ENCODE measurements at regions not wholly inside any gene's neighbourhood (a gene's known extent, or its start where the extent isn't known, plus 50 kb on each side); places are given as distances from the start of the nearest gene placed in this dataset.

GRCh38 chr3:188940573-188940932 lies 231.2 kb upstream of the TPRG1 start:
- DNase-seq (ENCODE audit: low spot score) = no peak

GRCh38 chr3:188941103-188941502 lies 230.7 kb upstream of the TPRG1 start:
- DNase-seq (ENCODE audit: low spot score) = no peak

DNA sequence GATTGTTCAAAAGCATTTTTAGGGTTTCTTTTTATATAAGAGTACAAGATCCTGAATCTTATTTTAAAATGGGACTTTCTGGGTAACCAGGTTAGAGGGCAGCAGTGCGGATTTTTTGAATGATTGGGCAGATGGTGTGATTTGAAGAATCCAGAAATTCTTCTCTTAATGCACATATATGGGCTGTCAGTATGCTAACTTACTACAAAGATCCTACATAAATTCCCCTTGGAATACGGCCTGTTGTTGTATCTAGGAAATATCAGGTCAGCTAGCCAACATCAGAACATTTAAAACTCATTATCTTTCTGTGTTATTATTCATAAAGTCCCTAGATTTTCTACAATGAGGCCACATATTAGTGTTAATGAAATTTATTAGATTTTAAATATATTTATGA lies 229.6 kb upstream of the TPRG1 start:
- DNase-seq (ENCODE audit: low spot score) = no peak

DNA sequence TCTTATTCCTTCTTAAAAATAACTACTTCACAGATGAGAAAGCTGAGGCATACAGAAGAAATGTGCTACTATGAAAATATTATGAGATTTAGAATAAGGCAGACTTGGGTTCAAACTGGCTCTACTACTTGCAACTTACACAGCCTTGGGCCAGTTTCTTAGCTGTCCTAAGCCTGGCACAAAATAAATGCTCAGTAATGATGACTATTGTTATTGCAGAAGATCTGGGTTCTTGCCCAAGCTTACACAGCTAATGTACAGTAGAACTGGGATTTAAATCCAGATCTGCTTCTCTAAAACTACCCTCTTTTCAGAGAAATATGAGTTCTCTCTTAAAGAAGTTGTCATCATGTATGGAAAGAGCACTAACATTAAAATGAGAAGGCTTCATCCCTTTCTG lies 228.2 kb upstream of the TPRG1 start:
- DNase-seq (ENCODE audit: low spot score) = no peak

DNA sequence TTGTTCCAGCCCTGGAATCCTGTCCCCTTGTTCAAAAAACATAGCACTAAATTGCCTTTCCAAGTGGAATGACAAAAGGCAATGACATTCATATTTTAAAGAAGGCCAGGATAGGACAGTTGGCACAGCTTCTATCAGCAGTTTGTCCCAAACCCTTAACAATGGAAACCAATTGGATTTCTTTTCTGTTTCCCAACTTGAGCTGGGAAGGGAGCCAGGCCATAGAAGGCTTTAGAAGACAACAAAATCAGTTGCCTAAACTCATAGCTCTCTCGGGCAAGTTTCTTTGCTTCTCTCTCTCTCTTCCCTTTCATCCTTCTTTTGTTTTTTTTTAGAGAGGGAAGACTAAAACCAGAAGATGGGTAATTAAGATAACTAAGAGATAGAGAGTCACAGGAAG lies 227.7 kb upstream of the TPRG1 start:
- no peak for DNase-seq (ENCODE audit: low spot score)

DNA sequence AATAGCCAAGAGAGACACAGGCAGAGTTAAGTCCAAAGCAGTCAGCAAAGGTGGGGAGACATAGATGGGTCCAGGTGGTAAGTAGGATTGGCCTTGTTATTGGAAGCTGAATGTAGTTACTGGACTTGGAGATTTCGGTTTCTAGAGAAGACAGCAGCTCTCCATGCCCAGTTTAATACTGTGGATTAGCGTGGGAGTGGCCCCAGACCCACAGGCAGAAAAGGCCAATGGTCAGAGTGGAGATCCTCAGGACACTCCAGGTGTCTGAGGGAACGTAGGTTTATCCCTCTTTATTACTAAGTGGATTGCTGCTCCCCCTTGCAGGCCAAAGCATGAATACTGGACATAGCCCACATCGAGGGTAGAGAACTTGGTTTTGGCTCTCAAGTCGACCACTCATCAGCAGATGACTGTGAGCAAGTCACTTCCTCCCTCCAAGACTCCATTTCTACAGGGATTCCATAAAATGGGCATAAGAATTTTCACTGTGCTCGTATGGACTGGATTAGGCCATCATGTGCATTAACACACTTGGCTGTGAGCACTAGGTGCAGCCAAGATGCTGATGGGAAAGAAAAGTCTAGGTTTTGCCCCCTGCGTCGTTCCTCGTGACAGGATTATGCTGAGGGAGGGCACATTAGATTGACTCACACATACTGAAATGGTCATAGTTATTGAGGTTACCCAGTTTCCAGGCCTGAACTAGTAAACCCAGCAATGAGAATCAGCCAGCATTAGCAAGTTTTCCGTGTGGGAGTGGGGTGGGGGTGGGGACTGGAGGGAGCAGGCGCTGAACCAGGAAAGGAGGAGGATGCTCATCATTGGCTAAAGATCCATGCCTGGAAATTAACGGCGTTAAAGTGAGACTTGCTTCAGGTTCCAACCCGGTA lies 225.2 kb upstream of the TPRG1 start:
- no peak for DNase-seq (ENCODE audit: low spot score)

- DNase-seq (ENCODE audit: low spot score) = peak; percentile 90
These were observed 224.1 kb upstream of the TPRG1 start for GRCh38 chr3:188947401-188948280.

GRCh38 chr3:188948281-188948996 lies 223.3 kb upstream of the TPRG1 start:
- DNase-seq (ENCODE audit: low spot score) = peak; percentile 41

GRCh38 chr3:188948997-188949389 lies 222.8 kb upstream of the TPRG1 start:
- no peak for DNase-seq (ENCODE audit: low spot score)

DNA sequence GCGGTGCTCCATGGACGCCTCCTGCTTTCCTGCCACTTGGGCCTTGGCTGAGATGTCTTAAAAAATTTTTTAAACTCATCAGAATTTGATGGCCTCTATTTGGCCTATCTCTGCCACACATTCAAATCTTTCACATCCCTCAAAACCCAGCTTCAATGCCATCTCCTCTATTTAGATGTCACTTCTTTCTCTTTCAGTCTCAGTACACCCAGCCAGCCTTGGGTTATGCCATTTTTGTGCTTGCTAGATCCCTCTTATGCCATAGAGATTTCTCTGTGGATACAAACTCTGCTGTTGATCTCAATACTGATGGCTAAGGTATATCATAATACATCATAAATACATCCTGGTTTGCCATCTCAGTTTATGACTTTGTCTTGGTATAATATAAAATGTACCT lies 222.3 kb upstream of the TPRG1 start:
- no peak for DNase-seq (ENCODE audit: low spot score)

DNA sequence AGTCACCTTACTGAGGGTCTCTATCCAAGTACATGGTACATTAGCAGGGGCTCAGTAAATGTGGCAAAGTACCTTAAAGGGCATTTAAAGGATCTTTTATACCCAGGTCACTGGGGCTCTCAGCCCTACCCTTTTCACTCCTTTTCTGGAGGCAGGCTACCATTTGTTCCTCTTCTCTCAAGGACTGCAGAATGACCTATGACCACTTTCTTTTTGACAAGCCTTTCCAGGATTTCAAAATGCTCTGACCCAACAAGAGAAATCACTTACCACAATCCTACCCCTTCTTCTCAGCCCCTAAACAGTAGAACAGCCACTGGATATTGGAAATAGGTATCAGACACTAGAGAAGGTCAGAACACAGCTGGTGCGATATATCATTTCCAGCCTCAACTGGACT lies 221.8 kb upstream of the TPRG1 start:
- no peak for DNase-seq (ENCODE audit: low spot score)

DNA sequence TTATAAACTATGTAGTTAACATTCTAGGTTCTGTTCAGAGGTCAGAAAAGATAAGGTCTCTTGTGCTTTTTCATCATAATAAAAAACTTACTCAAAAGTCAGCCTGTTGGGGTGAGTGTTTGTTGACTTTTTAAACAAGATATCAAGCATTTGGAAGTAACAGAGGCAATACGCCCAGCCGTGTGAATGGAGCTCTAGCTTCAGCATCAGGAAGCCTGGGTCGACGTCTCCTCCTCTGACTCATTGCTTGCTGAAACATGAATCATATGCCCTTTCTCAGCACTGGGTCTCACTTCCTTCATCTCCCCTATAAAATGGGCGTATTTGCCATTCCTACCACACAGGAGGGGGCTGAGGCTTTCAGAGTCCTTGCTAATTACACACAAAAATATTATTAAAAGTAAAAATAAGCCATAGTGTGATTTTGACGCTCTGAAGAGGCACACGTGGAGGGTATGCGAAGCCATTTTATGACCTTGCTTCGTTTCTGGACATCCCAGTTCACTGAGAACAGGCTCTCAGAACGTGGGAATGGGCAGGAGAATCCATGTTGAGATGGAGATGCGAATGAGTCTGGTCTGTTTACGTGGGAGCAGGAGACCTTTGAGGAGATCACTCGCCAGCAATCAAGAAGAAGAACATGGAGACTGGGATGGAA lies 220.8 kb upstream of the TPRG1 start:
- DNase-seq (ENCODE audit: low spot score) = peak; percentile 31

GRCh38 chr3:188951734-188952133 lies 220.0 kb upstream of the TPRG1 start:
- no peak for DNase-seq (ENCODE audit: low spot score)

DNA sequence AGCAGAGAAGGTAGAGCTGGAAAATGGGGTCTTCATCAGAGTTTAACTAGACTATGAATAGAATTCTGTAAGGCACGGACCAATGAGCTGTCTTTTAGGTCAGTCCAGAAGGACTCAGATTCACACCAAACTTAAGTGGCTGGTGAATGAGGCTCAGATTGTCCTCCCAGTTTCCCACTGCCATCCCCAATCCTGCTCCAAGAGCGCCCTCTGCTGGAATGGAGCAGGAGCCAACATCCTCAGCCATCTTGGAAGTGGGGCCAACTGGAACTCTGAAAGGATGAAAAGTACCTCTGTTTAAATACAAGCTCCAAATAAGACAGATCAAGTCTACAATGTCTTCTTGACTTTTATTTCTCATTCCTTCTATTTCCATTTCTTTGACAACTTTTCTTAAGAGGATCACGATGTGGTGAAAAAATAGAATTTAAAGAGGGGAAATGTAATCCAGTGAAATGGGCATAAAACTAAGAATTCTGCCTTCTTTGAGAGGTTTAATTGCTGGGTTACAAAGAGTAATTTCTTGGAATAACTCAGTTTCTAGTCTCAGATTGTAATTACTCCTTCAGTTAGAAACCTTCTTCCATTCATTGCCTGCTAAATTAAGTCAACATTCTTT lies 217.1 kb upstream of the TPRG1 start:
- peak; percentile 76 for DNase-seq (ENCODE audit: low spot score)

GRCh38 chr3:188955919-188956318 lies 215.9 kb upstream of the TPRG1 start:
- no peak for DNase-seq (ENCODE audit: low spot score)

GRCh38 chr3:188956839-188957489 lies 214.8 kb upstream of the TPRG1 start:
- peak; percentile 50 for DNase-seq (ENCODE audit: low spot score)

GRCh38 chr3:188959013-188959412 lies 212.8 kb upstream of the TPRG1 start:
- DNase-seq (ENCODE audit: low spot score) = no peak

DNA sequence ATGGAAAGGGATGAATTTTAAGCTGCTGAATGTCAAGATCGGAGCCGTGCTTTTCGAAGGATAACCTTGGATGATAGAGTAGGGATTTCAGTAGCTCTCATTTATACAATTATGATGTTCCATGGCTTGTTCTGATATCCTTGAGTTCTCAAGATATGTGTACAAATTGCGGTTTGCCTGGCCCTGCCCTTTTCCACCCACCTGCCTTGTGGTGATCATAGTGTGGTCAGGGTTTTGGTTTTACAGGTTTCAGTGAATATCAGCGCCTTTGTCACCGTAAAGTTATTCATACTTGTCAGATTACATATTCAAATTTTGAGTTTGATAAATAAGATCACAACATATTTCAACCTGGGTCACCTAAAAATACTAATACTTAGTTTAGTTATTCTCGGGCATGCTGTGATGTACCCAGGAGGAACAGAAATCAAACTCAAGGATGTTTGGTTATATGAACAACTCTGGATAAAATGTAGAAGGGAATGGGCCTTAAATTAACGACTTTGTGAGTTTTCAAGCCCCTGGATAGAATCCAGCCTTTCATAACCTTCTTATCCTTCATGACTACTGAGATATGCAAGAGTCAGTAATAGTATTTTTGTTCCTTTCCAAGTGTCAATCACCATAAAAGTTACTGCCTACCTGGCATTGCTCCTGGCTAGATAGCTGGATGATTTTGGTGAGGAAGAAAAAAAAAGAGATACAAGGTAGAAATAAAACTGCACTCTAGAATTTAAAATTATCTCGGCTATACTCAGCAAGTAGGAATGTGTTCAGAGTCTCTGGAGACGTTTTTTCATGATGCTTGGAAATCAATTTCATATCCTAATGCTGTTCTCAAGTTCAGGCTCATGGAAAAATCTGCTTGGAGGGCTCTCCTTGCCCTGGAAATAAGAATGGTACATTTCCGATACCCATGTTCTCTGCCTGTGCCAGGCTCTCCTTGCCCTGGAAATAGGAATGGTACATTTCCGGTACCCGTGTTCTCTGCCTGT lies 209.2 kb upstream of the TPRG1 start:
- no peak for DNase-seq (ENCODE audit: low spot score)

DNA sequence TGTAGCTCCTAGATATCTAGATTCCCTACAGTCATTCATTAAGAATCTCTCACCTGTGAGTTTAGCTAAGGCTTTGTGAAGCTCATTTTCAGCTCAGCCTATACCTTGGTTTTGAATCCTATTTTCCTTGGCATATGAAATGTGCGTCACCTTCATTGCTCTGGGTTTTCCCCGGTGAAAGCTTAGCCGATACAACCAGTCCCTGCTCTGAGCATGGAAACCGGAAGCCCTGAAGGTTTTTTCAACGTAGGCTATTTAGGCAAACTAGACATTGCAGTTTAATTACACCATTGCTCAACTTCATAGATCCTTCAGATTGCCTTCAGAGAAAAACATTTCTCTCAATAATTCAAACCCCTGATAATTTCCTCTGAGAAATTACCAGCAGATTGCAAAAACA lies 206.8 kb upstream of the TPRG1 start:
- DNase-seq (ENCODE audit: low spot score) = no peak

DNA sequence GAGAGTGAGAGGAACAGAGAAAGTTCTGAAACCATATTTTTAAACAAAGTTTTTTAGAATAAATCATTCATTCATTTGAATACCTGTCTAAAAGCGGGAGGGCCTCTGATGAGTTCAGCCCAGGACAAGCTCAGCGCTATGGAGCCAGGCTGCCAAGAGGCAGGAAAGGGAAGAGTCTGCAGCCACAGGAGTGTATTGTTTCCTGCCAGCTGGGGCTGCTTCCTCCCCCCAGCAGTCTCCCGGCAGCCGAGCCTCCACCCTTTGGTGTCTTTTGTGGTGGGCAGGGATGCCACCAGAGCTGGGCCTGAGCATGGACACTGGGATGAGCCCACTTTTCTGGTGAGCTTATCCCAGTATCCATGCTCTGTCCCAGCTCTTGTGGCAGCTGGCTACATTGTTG lies 199.5 kb upstream of the TPRG1 start:
- no peak for DNase-seq (ENCODE audit: low spot score)
